MCF 10A (cell line): ENCODE measurements at regions not wholly inside any gene's neighbourhood (a gene's known extent, or its start where the extent isn't known, plus 50 kb on each side); places are given as distances from the start of the nearest gene placed in this dataset.
"Not testable (repeated sequence)": the region's sequence is repeated elsewhere in the genome, so short reads cannot be mapped to it uniquely, and the experiment has no call there.

Source experiments
- BruUV-seq: library from RNA; stranded (reverse); fragments of 400-500 nt; replicated peaks from 2 replicates; lab custom pipeline; 2021; lab: Mats Ljungman, UMichigan
- CTCF ChIA-PET: fragments of 300-600 bp; sonication (Branson Sonifier 250); formaldehyde crosslinking; extraction: SDS; loops from one replicate; lab custom pipeline; 2021; ENCODE audit warnings: antibody characterized with exemption, inconsistent platforms; lab: Yijun Ruan, JAX
- POLR2A ChIA-PET: fragments of 300-600, 350-650 bp; sonication (Branson Sonifier 250); formaldehyde crosslinking; extraction: SDS; loops from one replicate; lab custom pipeline; 2020; ENCODE audit warnings: antibody characterized with exemption, inconsistent platforms; lab: Yijun Ruan, JAX
- DNase-seq: peaks from one replicate; pipeline ENCODE4 v3.0.0-alpha.2; 2018; ENCODE audit not compliant: unreplicated experiment
- H3K27ac Mint-ChIP-seq: one replicate; pipeline ENCODE4 v1.8.0; 2022; ENCODE audit warnings: mild to moderate bottlenecking, low read depth, mixed read lengths; ENCODE audit not compliant: unreplicated experiment
- H3K27me3 Mint-ChIP-seq: one replicate; pipeline ENCODE4 v1.8.0; 2022; ENCODE audit warnings: mixed read lengths; ENCODE audit not compliant: insufficient read depth, unreplicated experiment
- H3K36me3 Mint-ChIP-seq: one replicate; pipeline ENCODE4 v1.8.0; 2022; ENCODE audit warnings: mild to moderate bottlenecking, moderate library complexity, mixed read lengths; ENCODE audit not compliant: insufficient read depth, unreplicated experiment
- H3K4me1 Mint-ChIP-seq: one replicate; pipeline ENCODE4 v1.8.0; 2022; ENCODE audit warnings: mixed read lengths; ENCODE audit not compliant: insufficient read depth, unreplicated experiment
- H3K4me3 Mint-ChIP-seq: one replicate; pipeline ENCODE4 v1.8.0; 2022; ENCODE audit warnings: mild to moderate bottlenecking, moderate library complexity, mixed read lengths; ENCODE audit not compliant: unreplicated experiment
- H3K9me3 Mint-ChIP-seq: one replicate; pipeline ENCODE4 v1.8.0; 2022; ENCODE audit warnings: mixed read lengths; ENCODE audit not compliant: unreplicated experiment
- intact Hi-C: fragments of 100-400 bp; cut with micrococcal nuclease; formaldehyde crosslinking; loops from 2 replicates; pipeline ENCODE4 v1.14.1; 2022
- TF ChIP-seq, protein P1 (sequence below): fragments of 200-600 bp; IDR thresholded peaks from one replicate; pipeline ENCODE4 v1.8.0; 2022; ENCODE audit warnings: antibody characterized with exemption, mild to moderate bottlenecking; ENCODE audit not compliant: unreplicated experiment

- peaks cover 11% of the 10 kb centered on the region for H3K4me1 Mint-ChIP-seq
- CTCF ChIA-PET: interaction anchor here (0.6 to 1.2 kb wide), 2 partner anchors 85 to 430 kb away, joined by 3 read pairs; no protein-coding TSS in a partner anchor
These were observed 66.5 kb downstream of the TNFAIP2 start for GRCh38 chr14:103189481-103190470.

GRCh38 chr14:103190741-103191140, 67.5 kb downstream of the TNFAIP2 start:
- Mint-ChIP-seq H3K27me3 (no peaks in the 10 kb centered on the region), H3K4me1 (peaks cover 9% of the 10 kb centered on the region), H3K27ac (no peak overlapping the region), H3K36me3 (peaks cover 19% of the 10 kb centered on the region), H3K9me3 (no peaks in the 10 kb centered on the region), H3K4me3 (no peak overlapping the region)
- intact Hi-C loops: no loop called here
- ChIA-PET CTCF (interaction anchor here (1.2 kb wide), 1 partner anchor 86 kb away, joined by 3 read pairs; no protein-coding TSS in a partner anchor), POLR2A (no interaction called here)
- TF ChIP-seq, protein P1, sequence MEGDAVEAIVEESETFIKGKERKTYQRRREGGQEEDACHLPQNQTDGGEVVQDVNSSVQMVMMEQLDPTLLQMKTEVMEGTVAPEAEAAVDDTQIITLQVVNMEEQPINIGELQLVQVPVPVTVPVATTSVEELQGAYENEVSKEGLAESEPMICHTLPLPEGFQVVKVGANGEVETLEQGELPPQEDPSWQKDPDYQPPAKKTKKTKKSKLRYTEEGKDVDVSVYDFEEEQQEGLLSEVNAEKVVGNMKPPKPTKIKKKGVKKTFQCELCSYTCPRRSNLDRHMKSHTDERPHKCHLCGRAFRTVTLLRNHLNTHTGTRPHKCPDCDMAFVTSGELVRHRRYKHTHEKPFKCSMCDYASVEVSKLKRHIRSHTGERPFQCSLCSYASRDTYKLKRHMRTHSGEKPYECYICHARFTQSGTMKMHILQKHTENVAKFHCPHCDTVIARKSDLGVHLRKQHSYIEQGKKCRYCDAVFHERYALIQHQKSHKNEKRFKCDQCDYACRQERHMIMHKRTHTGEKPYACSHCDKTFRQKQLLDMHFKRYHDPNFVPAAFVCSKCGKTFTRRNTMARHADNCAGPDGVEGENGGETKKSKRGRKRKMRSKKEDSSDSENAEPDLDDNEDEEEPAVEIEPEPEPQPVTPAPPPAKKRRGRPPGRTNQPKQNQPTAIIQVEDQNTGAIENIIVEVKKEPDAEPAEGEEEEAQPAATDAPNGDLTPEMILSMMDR: no peak
- no peak for DNase-seq
- BruUV-seq: no TSS peak

More at GRCh38 chr14:103189481-103190470, 66.5 kb downstream of the TNFAIP2 start:
- Mint-ChIP-seq H3K9me3 (no peaks in the 10 kb centered on the region), H3K4me3 (no peak overlapping the region), H3K27ac (no peak overlapping the region), H3K27me3 (no peaks in the 10 kb centered on the region), H3K36me3 (peaks cover 18% of the 10 kb centered on the region)
- DNase-seq: no peak
- TF ChIP-seq, protein P1: no peak
- intact Hi-C loops: loop anchor here (5.0 kb wide), 1 partner anchor 47 kb away; no protein-coding TSS in a partner anchor
- POLR2A ChIA-PET: no interaction called here
- no TSS peak for BruUV-seq

DNA sequence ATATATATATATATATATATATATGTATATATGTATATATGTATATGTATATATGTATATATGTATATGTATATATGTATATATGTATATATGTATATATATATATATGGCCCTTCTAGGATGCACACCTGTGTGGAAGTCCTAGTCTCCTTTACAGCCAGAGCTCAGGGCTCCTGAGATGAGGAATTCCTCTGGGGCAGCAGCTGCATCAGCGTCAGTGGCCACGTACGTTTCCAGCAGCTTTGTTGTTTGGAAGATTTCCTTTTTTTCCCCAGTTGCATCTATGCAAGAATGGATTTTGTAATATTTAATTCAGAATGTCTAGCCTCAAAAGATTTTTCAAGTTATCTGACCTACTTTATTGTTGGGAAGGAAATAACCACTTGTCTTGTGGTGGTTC, 68.6 kb downstream of the TNFAIP2 start:
- Mint-ChIP-seq H3K27ac (no peak overlapping the region), H3K36me3 (peaks cover 19% of the 10 kb centered on the region), H3K27me3 (no peaks in the 10 kb centered on the region), H3K4me3 (no peak overlapping the region), H3K9me3 (no peaks in the 10 kb centered on the region), H3K4me1 (peaks cover 6% of the 10 kb centered on the region)
- BruUV-seq: no TSS peak
- no peak for DNase-seq
- intact Hi-C loops: no loop called here
- CTCF ChIA-PET: interaction anchor here (0.5 kb wide), 1 partner anchor 50 kb away, joined by 3 read pairs; no protein-coding TSS in a partner anchor
- TF ChIP-seq, protein P1: no peak
- POLR2A ChIA-PET: no interaction called here

DNA sequence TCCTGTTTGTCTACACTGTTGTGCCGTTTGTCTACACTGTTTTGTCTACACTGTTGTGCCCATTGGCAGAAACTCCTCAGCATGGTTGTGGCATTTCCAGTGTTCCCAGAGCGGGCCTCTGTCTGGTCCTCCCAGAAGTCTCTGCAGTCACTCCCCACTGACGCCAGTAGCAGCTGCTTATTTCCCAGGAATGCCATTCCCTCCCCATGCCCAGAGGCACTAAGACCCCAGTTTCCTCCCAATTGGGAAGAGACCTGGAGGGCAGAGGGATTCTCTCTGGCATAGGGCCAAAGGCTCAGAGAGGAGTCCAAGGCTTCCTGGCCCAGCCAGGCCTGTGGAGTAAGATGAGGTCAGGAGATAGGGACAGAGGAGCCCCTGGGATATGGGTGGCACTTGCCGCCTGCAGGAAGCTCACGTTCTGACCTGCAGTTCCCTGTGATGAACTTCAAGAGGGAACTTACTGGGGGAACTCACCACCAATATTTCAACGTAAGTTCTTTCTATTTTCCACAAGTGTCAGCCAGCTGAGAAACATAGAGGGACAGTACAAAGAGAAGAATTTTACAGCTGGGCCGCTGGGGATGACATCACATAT, 69.1 kb downstream of the TNFAIP2 start:
- H3K9me3 Mint-ChIP-seq: no peaks in the 10 kb centered on the region
- peaks cover 6% of the 10 kb centered on the region for H3K4me1 Mint-ChIP-seq
- BruUV-seq: no TSS peak
- DNase-seq: no peak
- no peak overlapping the region for H3K4me3 Mint-ChIP-seq
- TF ChIP-seq, protein P1: no peak
- intact Hi-C loops: no loop called here
- no peaks in the 10 kb centered on the region for H3K27me3 Mint-ChIP-seq
- no peak overlapping the region for H3K27ac Mint-ChIP-seq
- ChIA-PET CTCF (interaction anchor here (0.5 kb wide), 1 partner anchor 50 kb away, joined by 3 read pairs; no protein-coding TSS in a partner anchor), POLR2A (no interaction called here)
- H3K36me3 Mint-ChIP-seq: peaks cover 18% of the 10 kb centered on the region

GRCh38 chr14:103192861-103193260, 69.6 kb downstream of the TNFAIP2 start:
- POLR2A ChIA-PET, H3K9me3 Mint-ChIP-seq, CTCF ChIA-PET, H3K4me1 Mint-ChIP-seq, DNase-seq, H3K27me3 Mint-ChIP-seq, H3K4me3 Mint-ChIP-seq, H3K27ac Mint-ChIP-seq, intact Hi-C loops, BruUV-seq: not testable (repeated sequence)
- peaks cover 13% of the 10 kb centered on the region for H3K36me3 Mint-ChIP-seq
